NCI-H2107 treated with DMSO at 0.1 percent for 48 hours (cell line): ENCODE measurements at regions not wholly inside any gene's neighbourhood (a gene's known extent, or its start where the extent isn't known, plus 50 kb on each side); places are given as distances from the start of the nearest gene placed in this dataset.
A peak's percentile ranks its signal among the peaks of the same experiment; 100 is the strongest.
"Not testable (repeated sequence)": the region's sequence is repeated elsewhere in the genome, so short reads cannot be mapped to it uniquely, and the experiment has no call there.

ENCODE experiments used
- DNase-seq: peaks from one replicate; lab custom pipeline; 2025; ENCODE audit not compliant: unreplicated experiment; lab: John Stamatoyannopoulos, UW

DNA sequence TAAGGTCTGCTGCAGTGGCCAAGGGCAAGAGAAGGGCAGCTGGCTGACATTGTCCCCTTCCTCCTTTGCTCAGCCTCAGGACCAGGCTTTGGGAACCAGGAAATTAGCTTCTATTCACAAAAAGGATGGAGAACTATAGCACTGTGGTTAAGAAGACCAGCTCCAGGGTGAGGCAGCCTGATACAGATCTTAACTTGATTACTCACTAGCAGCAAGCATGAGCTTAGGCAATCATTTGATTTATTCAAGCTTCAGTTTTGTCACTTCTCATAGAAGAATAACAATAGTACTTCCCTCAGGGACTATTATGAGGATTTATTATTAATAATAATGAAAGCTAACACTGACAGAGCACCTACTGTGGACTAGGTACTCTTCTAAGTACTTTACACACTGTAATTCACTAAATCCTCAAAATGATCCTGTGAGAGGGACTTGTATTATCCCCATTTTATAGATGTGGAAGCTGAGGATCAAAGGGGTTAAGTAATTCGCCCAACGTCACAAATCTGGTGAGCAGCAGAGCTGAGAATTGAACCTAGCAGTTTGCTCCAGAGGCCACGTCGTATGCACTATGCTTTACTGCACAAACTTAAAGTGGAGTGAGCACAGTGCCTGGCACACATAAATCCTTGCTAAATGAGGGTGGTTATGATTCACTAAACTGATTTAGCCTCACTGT is 130.4 kb upstream of the PAK3 start:
- DNase-seq, result no peak

DNA sequence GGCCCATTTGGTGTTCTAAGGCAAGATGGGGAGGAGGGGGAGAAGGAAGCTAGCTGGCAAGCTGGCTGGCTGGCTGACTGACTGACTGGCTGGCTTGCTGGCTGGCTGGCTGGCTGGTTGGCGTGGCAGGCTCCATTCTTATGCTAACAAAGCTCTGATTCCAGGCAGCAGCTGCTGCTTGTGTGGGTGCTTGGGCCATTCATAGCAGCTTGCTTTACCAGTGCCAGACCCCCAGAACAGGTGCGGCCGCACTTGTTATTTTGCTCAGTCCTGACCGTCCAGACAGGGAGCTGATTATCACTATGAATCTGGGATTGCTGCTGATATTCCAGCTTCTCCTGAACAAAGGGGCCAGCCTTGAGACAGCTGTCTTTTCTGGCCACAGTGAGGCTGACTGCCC is 131.2 kb upstream of the PAK3 start:
- DNase-seq, result peak; percentile 33

DNA sequence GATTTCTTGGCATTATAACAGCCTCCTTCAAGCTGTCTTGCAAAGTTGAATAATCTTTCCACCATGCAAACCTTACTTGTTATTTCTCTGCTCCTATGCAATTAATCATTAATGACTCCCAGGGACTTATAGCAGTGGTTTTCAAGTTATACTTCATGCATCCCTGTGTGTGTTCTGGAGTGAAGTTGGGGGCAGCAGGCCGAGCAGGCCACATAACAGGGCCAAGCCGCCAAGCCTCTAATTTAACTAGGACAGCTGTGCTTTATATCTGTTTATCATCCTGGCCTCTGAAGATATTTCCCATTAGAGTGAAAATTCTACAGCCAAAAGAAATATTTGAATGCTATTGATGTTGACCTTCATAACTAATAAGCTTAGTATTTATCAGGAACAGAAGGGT is 133.5 kb upstream of the PAK3 start:
- DNase-seq, result no peak

DNA sequence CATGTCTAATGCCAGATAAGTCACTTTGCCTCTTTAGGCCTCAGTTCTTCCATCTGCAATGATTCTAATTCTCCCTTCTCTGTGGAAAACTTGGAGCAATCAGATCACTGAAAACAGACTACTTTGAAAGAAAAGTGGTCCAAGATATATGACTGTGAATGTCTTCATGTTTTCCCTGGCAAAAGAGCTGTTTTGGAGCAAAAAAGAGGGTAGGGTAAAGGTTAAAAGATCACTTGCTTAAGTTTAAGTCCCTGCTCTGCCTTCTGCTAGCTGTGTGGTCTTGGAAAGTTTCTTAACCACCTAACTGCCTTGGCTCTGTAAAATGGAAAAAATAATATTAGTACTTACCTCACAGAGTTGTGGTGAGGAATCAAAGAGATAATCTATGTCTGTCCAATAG is 140.3 kb upstream of the PAK3 start:
- no peak for DNase-seq

DNA sequence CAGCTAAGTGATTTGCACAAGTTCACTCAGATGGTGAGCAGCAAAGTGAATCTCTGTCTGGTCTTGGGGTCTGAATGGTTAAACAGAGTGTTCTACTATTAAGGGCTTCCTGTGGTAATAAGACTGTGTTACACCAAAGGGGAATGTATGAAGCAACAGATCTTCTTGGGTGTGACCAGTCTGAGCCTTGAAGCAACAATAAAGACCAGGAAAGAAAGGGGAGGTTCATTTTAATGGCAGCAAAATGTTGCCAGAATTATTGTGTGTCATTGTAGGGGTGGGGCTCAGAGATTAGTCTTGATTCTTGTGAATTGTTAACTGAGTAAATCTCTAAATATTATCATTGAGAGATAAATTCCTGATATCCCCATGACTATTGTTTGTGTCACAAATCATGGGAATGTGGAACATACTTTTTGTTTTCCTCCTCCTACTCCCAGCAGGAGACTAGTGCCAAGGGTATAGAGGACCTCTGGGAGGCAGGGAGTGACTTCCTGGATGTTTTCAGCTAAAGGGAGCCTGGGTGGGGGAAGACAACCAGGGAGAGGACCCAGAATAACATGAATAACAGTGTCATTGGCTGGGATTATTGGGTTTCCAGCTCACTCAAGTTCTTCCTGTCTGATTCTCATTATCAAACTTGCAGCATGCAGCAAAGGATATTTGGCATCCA is 141.4 kb upstream of the PAK3 start:
- no peak for DNase-seq

DNA sequence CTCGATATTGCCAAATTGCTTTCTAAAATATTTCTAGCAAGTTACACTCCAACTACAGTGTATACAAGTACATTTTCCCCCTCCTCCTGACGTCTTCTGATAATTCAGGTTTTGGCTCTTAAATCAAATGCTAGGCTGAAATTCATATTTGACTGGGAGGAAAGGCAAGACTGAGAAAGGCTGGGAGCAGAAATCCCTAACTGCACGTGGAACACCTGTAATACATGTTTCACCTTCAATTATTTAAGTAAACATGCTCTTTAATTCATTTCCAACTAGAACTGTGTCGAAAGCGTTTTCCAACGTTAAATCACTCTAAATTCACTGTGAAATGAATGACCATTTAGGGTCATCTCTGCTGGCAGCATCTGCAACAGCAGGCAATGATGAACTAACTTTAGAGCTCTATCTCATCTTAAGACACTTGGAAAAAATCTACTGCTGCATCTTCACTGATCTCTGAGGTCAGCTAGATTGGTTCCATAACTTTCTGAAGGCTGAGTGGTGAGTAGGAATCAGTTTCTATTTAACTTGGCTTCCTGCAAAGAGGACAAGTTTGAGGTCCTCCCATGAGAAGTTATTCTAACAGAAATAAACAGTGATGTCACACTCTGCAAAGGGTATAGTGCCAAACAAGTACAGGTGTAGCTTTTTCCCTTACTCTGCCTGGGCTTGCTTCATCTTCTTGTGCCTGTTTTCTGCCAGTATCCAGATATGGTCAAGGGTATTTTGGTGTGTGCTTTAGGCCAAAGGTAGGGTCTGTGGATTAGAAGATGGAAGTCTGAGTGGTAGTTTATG is 144.3 kb upstream of the PAK3 start:
- no peak for DNase-seq

DNA sequence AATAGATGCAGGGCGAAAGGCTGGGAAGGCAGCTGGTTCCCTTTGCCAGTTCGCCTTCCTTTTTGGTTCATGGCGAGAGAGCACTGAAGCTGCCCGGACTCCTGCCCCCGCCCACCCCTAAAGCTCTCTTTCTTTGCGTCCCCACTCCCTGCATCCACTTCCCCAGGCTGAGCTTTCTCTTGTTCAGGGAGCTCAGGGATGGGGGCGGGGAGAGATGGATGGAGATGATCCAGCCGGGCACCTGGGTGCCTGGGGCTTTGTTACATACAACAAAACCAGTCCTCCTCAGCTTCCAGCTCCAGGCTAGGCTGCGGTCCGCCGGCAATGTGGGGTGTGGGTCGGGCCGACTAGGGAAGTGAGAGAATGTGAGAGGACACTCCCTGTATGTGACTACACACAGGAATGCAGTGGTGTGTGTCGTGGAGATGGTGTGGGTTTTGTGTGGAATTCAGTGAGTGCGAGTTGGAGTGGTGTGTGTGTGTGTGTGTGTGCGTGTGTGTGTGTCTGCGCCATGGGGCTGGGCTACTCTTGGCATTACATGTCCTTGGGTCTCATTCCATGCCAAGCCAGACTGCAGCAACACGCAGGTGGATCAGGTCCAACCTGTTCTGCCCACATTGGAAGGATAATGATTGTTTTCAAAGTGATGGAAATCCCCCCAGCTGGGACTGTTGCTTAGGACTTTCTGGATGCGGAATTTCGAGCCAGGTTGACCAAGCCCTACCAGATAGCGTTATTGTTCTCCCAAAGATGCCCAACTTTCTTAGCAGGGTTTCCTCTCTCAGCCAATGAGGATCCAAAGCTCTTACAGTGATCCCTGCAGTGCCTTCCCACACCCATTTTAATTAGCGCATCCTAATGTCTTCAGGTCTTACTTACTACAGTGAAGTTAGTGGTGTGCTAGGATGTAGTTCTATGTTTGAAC is 149.4 kb upstream of the CHRDL1 start:
- DNase-seq, result no peak

DNA sequence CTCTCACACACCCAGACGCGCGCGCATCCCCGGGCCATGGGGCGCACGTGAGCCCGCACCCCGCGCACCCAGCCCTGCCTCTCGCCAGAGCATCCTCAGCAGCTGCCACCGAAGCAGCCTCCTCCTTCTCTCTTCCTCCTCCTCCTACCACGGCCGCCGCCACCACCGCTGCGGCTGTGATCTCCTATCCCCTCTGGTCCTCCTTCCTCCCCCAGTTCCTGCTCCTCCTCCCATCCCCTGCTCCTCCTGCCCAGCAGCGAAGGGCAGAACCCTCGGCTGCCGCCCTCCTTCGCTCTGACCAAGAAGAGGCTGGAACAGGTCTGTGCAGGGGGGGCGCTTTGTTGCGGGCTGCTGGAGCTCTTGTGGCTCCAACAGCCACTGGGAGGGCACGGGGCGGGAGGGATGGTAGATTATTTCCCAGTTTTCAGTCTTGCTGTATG is 148.7 kb upstream of the CHRDL1 start:
- DNase-seq, result no peak

DNA sequence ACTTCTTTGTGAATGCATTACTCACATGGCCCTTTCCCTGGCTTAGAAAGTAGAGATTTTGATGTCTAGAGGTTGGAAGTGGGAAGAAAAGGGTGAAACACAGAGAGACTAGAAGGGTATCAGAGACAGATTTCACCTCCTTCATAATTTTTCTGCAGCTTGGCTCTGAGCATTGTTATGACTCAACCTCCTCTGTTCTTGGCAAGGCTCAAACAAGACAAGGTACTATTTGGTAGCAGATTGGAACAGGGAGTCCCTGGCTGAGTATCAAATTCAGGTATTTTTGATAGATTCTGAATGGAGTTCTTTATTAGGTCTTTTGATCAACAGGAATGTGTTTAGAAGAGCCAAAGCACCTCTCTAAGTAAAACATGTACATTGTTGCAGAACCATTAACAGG is 146.3 kb upstream of the CHRDL1 start:
- no peak for DNase-seq

DNA sequence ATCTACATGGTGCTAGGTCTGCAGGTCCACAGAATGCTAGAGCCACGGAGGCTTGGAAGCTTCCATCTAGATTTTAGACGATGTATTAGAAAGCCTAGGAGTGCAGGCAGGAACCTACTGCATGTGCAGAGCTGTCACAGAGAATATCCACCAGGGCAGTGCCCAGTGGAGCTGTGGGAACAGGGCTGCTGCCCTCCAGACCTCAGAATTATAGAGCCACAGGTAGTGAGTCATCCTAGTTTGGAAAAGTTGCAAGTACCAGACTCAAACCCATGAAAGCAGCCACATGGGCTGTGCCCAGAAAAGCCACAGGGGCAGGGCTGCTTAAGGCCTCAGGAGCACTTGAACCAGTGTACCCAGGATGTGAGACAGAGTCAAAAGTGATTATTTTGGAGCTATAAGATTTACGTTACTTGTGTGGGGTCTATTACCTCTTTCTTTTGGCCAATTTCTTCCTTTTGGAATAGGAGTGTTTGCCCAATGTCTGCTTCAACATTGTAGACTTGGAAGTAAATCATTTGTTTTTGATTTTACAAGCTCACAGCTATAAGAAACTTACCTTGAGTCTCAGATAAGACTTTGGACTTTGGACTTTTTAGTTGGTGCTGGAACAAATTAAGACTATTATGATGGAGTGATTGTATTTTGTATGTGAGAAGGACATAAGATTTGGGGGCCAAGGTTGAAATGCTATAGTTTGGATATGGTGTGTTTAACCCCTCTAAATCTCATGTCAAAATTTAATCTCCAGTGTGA is 143.5 kb upstream of the CHRDL1 start:
- DNase-seq, result no peak

DNA sequence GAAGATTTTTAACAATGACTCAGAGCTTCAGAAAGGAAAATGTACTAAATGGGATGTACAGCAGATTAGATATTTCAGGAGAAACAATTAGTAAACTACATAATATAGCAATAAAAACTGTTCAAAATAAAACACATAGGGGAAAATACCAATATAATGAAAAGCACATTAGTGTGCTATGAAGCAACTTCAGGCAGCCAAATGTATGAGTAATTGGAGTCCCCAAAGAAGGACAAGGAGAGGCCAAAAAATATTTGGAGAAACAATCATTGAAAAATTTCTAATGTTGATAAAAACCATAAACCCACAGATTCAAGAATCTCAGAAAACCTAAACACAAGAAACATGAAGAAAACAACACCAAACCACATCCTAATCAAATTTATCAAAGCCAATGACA is 129.3 kb upstream of the CHRDL1 start:
- no peak for DNase-seq

DNA sequence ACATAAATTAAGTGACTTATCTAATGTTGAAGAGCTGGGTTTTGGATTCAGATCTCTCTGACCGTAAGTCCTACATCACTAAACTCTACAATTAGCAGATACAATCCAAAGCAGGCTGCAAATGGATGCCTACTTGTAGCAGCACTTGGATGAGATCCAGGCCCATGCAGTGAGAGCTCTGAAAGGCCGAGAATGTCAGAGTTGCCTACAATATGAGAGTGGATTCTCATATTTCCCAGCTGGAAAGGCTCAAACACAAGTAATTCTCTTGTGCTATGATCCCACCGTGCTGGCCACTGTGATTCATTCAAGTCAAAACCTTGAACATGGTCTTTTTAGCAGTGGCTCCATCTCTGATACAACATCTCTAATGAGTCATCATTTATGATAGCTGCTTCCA is 125.4 kb upstream of the CHRDL1 start:
- DNase-seq, result peak; percentile 61

DNA sequence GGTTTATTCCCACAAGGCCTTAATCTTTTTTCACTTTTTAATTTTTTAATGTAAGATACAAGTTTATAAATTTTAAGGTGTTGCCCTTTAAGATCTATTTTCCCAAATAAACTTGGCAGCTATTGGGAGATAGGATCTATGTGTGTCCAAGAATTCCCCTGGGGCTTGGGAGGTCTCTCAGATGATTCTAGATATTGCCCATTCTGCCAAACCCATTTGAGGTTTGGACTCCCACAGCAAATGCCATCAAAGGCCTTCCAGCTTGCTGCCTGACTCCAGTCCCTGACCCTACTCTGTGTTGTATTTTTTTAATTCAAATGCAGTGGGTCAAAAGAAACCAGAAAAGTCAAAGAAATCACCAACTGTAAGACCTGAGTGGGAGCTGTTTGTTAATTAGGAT is 120.0 kb upstream of the CHRDL1 start:
- DNase-seq, result no peak

DNA sequence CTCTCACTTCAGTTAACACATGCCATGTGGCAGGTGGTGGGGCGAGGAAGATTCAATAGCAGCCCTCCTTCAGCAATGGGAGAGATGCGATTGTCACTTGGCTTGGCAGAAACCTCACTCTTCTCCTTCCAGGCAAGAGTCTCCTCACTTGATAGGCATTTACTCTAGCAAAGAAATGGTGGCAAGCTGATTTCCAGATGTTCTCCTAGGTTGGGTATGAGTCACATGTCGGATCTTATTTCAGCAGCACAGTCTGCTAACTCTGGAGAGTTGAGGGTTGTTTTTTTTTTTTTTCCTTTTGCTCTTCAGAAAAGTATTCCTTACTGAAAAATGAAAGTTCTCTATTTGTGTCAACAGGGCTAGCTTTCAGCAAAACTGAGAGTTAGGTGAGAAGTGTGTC is 119.5 kb upstream of the CHRDL1 start:
- peak; percentile 3 for DNase-seq

DNA sequence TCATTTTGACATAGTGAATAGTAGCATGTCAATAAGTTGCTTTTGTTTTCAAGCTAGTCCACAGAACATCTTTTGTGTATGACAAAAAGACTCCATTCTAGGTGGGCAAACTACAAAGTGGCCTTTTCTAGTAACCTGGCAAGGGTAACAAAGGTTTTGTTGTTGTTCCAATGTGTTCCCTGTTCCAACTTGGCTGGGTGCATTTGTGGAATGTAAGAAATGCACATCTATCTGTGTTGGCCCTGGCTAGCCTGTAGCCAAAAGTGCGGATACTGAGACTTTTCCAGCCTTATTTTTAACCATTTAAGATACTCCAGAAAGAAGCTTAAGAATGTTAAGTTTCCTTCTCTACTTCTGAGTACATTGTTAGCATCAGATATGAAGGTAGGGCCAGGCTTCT is 118.7 kb upstream of the CHRDL1 start:
- DNase-seq, result no peak

DNA sequence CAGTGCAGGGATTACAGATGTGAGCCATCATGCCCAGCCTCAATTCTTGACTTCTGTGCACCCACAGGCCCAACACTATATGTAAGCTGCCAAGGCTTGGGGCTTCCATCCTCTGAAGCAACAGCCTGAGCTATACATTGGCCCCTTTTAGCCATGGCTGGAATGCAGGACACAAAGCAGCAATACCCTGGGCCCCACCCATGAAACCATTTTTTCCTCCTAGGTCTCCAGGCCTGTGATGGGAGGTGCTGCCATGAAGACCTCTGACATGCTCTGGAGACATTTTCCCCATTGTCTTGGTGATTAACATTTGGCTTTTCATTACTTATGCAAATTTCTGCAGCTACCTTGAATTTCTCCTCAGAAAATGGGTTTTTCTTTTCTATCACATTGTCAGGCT is 109.1 kb upstream of the CHRDL1 start:
- DNase-seq, result not testable (repeated sequence)

DNA sequence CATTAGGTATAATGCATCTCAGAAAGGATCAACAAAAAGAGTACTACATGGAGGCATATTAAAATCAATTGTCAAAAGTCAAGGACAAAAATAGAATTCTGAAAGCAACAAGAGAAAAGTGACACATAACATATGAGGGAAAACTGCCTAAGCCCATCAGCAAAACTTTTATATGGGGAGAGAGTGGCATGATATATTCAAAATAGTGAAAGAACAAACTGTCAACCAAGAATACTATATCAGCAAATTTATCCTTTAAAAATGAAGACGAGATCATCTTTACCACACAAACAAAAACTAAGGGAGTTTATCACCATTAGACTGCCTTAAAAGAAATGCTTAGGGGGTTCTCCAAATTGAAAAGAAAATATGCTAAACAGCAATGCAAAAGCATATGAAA is 86.4 kb upstream of the CHRDL1 start:
- DNase-seq, result no peak

DNA sequence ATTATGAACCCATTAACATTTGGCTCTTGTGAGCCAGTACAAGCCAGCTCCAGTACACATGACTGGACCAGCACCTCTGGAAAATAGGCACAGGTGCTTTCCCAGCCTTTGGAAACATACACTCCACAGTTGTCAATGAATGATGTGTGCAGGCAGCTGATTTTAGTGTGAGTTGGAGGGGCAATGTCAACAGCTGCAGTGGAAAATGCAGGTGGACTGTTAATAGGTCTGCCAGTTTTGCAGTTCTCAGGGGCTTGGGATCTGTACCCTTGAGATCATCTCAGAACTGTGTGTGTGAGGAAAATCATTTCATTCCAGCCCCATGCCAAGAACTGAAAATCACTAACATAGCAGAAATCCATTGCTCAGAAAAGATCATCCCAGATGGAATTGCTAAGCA is 81.7 kb upstream of the CHRDL1 start:
- DNase-seq, result no peak

DNA sequence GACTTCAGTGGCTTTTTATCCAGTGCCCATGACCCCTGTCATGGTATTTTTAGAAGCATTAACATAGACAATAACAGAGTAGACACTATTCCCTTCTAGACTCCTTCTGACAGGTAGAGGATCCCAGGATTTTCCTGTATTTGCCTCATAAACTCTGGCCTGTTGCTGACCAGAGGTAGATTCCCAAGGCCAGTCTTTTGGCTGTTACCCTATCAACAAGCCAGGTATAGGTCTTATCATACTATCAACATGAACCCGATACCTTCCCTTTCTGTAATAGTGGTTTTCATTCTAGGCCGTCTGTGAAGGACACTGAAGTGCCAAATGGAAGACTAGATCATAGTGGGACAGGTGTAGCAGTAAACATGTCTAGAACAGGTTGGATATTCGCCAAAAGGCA is 76.2 kb upstream of the CHRDL1 start:
- DNase-seq, result no peak

DNA sequence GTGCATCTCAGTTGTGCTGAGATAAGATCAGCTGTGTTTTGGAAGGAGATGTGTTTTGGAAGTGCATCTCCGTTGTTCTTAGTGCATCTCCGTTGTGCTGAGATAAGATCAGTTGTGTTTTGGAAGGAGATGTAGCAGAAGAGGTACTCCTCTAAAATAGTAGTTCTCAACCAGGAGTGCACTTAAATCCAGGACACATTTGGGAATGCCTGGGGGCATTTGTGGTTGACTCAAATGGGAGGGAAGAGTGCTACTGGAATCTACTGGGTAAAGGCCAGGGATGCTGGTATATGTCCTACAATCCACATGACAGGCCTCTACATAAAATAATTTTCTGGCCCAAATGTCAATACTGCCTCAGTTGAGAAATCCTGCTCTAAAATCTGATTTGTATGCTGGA is 70.8 kb upstream of the CHRDL1 start:
- no peak for DNase-seq
